Endothelial cell of umbilical vein (primary cell): ENCODE measurements at regions not wholly inside any gene's neighbourhood (a gene's known extent, or its start where the extent isn't known, plus 50 kb on each side); places are given as distances from the start of the nearest gene placed in this dataset.

Experiments
- BruUV-seq: library from RNA; stranded (reverse); fragments of 400-500 nt; replicated peaks from 2 replicates; lab custom pipeline; 2021; lab: Mats Ljungman, UMichigan
- CTCF ChIA-PET: fragments of 300-600, 350-600 bp; sonication (Branson Sonifier 250); formaldehyde crosslinking; loops from one replicate; lab custom pipeline; 2021; ENCODE audit warnings: antibody characterized with exemption, inconsistent platforms; lab: Charles Lee
- POLR2A ChIA-PET: fragments of 300-600, 350-600 bp; sonication (Branson Sonifier 250); formaldehyde crosslinking; loops from one replicate; lab custom pipeline; 2021; ENCODE audit warnings: antibody characterized with exemption, inconsistent platforms; lab: Charles Lee
- DNase-seq: peaks from one replicate; pipeline ENCODE4 v3.0.0-alpha.2; 2011; ENCODE audit warnings: low read depth, low spot score
- FAIRE-seq: peaks from 2 replicates; lab custom pipeline; 2011; peaks lifted over from hg19 to GRCh38; lab: Jason Lieb, UNC
- H2AFZ ChIP-seq: 2 replicates; pipeline ENCODE4 v1.6.0; 2012; ENCODE audit warnings: low read depth, low read length, control low read depth, inconsistent platforms
- H3K27ac ChIP-seq: 2 replicates; pipeline ENCODE4 v1.5.1; 2011; ENCODE audit warnings: low read depth, mild to moderate bottlenecking, control low read depth, low read length, moderate library complexity; ENCODE audit not compliant: insufficient read depth
- H3K27me3 ChIP-seq, 2 experiments: 2 replicates each; pipeline versions ENCODE4 v1.6.0 to v1.6.1; 2011; ENCODE audit warnings: low read length in 2 of 2, mixed read lengths in 1 of 2; ENCODE audit not compliant: control insufficient read depth in 2 of 2, insufficient read depth in 2 of 2
- H3K36me3 ChIP-seq, 2 experiments: 2 replicates in 1 of 2; 3 replicates in 1 of 2; pipeline ENCODE4 v1.5.1; 2011; ENCODE audit warnings: low read length in 2 of 2, mild to moderate bottlenecking in 1 of 2, moderate library complexity in 1 of 2; ENCODE audit not compliant: control insufficient read depth in 2 of 2, insufficient read depth in 2 of 2; ENCODE audit errors: extremely low read depth in 1 of 2
- H3K4me1 ChIP-seq: 3 replicates; pipeline ENCODE4 v1.5.1; 2011; ENCODE audit warnings: mild to moderate bottlenecking, low read length; ENCODE audit not compliant: control insufficient read depth, insufficient read depth; ENCODE audit errors: extremely low read depth
- H3K4me2 ChIP-seq: 2 replicates; pipeline ENCODE4 v1.6.1; 2011; ENCODE audit warnings: low read length, control low read depth, mixed read lengths; ENCODE audit not compliant: insufficient read depth
- H3K4me3 ChIP-seq, 3 experiments: fragments of 200-600 bp in 1 of 3; sonication (generic), shearing (Covaris generic) in 1 of 3; replicated peaks in 1 of 3; 2 replicates each; pipeline ENCODE4 v1.5.1; 2011 to 2016; ENCODE audit warnings: control low read depth in 3 of 3, low read length in 3 of 3, mild to moderate bottlenecking in 2 of 3, inconsistent platforms in 1 of 3, low read depth in 1 of 3, moderate library complexity in 1 of 3; ENCODE audit not compliant: insufficient read depth in 1 of 3
- H3K79me2 ChIP-seq: 2 replicates; pipeline ENCODE4 v1.6.0; 2012; ENCODE audit warnings: low read length, inconsistent platforms; ENCODE audit not compliant: control insufficient read depth, insufficient read depth
- H3K9ac ChIP-seq: replicated peaks from 2 replicates; pipeline ENCODE3; 2011; ENCODE audit warnings: low read length, control low read depth; ENCODE audit not compliant: insufficient read depth; ENCODE audit errors: extremely low read depth
- H3K9me1 ChIP-seq: replicated peaks from 3 replicates; pipeline ENCODE4 v1.6.0; 2011; ENCODE audit warnings: mild to moderate bottlenecking, low read length; ENCODE audit not compliant: control insufficient read depth, insufficient read depth; ENCODE audit errors: extremely low read depth
- H3K9me3 ChIP-seq: replicated peaks from 2 replicates; pipeline ENCODE4 v1.5.1; 2012; ENCODE audit warnings: low read length, inconsistent platforms; ENCODE audit not compliant: control insufficient read depth, insufficient read depth
- H4K20me1 ChIP-seq: replicated peaks from 2 replicates; pipeline ENCODE3; 2011; ENCODE audit warnings: mild to moderate bottlenecking, low read length; ENCODE audit not compliant: control insufficient read depth, insufficient read depth; ENCODE audit errors: extremely low read depth
- CTCF ChIP-seq, 2 donors: IDR thresholded peaks; 1 replicate in 1 of 2; 2 replicates in 1 of 2; pipeline ENCODE4 v1.5.1; 2011; ENCODE audit warnings: low read length in 2 of 2, mild to moderate bottlenecking in 2 of 2, moderate library complexity in 2 of 2, control low read depth in 1 of 2, inconsistent platforms in 1 of 2, low read depth in 1 of 2; ENCODE audit not compliant: insufficient read depth in 1 of 2; ENCODE audit errors: extremely low read depth in 1 of 2
- EZH2 ChIP-seq: IDR thresholded peaks from 2 replicates; pipeline ENCODE4 v1.6.1; 2012; ENCODE audit warnings: borderline replicate concordance, low read depth, mild to moderate bottlenecking, moderate library complexity, low read length, inconsistent platforms; ENCODE audit not compliant: severe bottlenecking
- FOS ChIP-seq: IDR thresholded peaks from 2 replicates; pipeline ENCODE4 v1.6.1; 2011; ENCODE audit warnings: mild to moderate bottlenecking, low read length, moderate library complexity, borderline replicate concordance; ENCODE audit not compliant: insufficient read depth
- GATA2 ChIP-seq: IDR thresholded peaks from 2 replicates; pipeline ENCODE4 v1.7.0; 2011; ENCODE audit warnings: low read depth, mild to moderate bottlenecking, moderate library complexity, mixed read lengths, low read length; ENCODE audit not compliant: insufficient read length, insufficient read depth
- JUN ChIP-seq: IDR thresholded peaks from 2 replicates; pipeline ENCODE4 v1.6.1; 2011; ENCODE audit warnings: borderline replicate concordance, low read depth; ENCODE audit not compliant: insufficient read length, insufficient read depth
- MYC ChIP-seq: IDR thresholded peaks from one replicate; pipeline ENCODE4 v1.6.1; 2011; ENCODE audit warnings: mild to moderate bottlenecking, low read depth, low read length
- POLR2A ChIP-seq: IDR thresholded peaks from 2 replicates; pipeline ENCODE4 v1.6.1; 2012; ENCODE audit warnings: low read depth, mild to moderate bottlenecking, control low read depth, low read length
- POLR2AphosphoS5 ChIP-seq: IDR thresholded peaks from 2 replicates; pipeline ENCODE4 v1.6.1; 2012; ENCODE audit warnings: low read depth, mild to moderate bottlenecking, control low read depth, low read length, moderate library complexity; ENCODE audit not compliant: insufficient read depth
- dilution Hi-C: fragments of 300-500 bp; cut with MboI; formaldehyde crosslinking; loops from one replicate; pipeline ENCODE4 v1.15.0; 2019; ENCODE audit warnings: low sequenced_read_pairs; ENCODE audit not compliant: extremely low pct_ligation_motif_present
- intact Hi-C: fragments of 100-400 bp; cut with micrococcal nuclease; formaldehyde crosslinking; loops from one replicate; pipeline ENCODE4 v1.10.0; 2022

- no peaks in the 10 kb centered on the region for H3K36me3 ChIP-seq
- H4K20me1 ChIP-seq = no peaks in the 10 kb centered on the region
- H3K4me3 ChIP-seq = no peak overlapping the region
- ChIA-PET POLR2A (no interaction called here), CTCF (no interaction called here)
- H3K27me3 ChIP-seq = no peaks in the 10 kb centered on the region
- H3K4me1 ChIP-seq = peaks cover 12% of the 10 kb centered on the region
- H3K79me2 ChIP-seq = no peaks in the 10 kb centered on the region
- H3K4me2 ChIP-seq = no peak overlapping the region
- H3K9me1 ChIP-seq = no peaks in the 10 kb centered on the region
- H3K27ac ChIP-seq = no peak overlapping the region
- no peaks in the 10 kb centered on the region for H3K9me3 ChIP-seq
- intact Hi-C loops (no loop called here), dilution Hi-C loops (no loop called here)
- H2AFZ ChIP-seq = no peak overlapping the region
- DNase-seq (no peak), FAIRE-seq (no peak)
- no TSS peak for BruUV-seq
- TF ChIP-seq JUN = no peak
- no peak for TF ChIP-seq GATA2
- TF ChIP-seq MYC = no peak
- TF ChIP-seq EZH2 = no peak
- no peak for TF ChIP-seq POLR2AphosphoS5
- TF ChIP-seq CTCF (IDR thresholded peaks at IDR 0.05; ENCODE audit: extremely low read depth in 1 of 2, insufficient read depth in 1 of 2, low read depth in 1 of 2, low read length in 2 of 2) = no peak
- no peak for TF ChIP-seq FOS
- no peak for TF ChIP-seq POLR2A
- H3K9ac ChIP-seq = no peak overlapping the region
Measured at GRCh38 chr12:25764892-25765291, 193.6 kb upstream of the RASSF8 start.
